ENCODE measurements at regions not wholly inside any gene's neighbourhood (a gene's known extent, or its start where the extent isn't known, plus 50 kb on each side); places are given as distances from the start of the nearest gene placed in this dataset.
A peak's percentile ranks its signal among the peaks of the same experiment; 100 is the strongest.
"Not testable (repeated sequence)": the region's sequence is repeated elsewhere in the genome, so short reads cannot be mapped to it uniquely, and the experiment has no call there.

DNA sequence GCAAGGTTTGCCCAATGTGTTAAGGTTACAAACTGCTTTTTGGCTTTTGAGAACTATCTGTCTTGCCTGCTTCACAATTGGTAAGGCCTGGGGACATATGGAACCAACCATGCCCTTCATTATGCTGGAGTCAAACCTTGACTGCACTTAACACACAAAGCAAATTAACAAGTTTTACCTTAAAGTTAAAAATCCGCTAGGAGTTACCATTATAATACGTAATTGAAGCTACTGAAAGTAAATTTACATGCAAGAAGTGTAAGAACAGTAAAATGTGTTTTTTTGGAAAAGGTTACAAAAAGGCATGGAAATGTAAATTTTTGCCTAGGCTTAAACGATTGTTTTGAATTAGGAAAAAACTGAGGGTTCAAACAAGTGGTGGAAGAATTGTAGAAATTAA, 69.7 kb downstream of the BMP15 start:
- Histone ChIP-seq H3K4ac (ENCODE audit: low read depth, low read length) (no peak overlapping the region), H3K4me1 (ENCODE audit: control insufficient read depth, low read depth, low read length) (no peaks in the 10 kb centered on the region), H4K8ac (ENCODE audit: low read depth, low read length) (no peak overlapping the region), H3K56ac (ENCODE audit: low read length) (no peak overlapping the region), H3K23ac (ENCODE audit: low read length) (no peak overlapping the region), H3K36me3 (ENCODE audit: control insufficient read depth, insufficient read depth, low read length) (no peaks in the 10 kb centered on the region), H2AK5ac (ENCODE audit: low read length) (no peak overlapping the region), H3K27ac (ENCODE audit: low read depth, low read length) (no peak overlapping the region), H3K4me2 (ENCODE audit: low read length) (no peak overlapping the region), H2BK15ac (replicated peaks; ENCODE audit: low read depth) (no peak overlapping the region), H3K79me1 (ENCODE audit: low read length) (no peaks in the 10 kb centered on the region), H2BK5ac (ENCODE audit: low read length) (no peak overlapping the region), H2BK120ac (ENCODE audit: low read depth, low read length) (no peak overlapping the region), H4K5ac (ENCODE audit: low read length) (no peak overlapping the region), H3K9ac (ENCODE audit: low read length) (no peak overlapping the region), H3K79me2 (ENCODE audit: control insufficient read depth, insufficient read depth, low read length) (no peaks in the 10 kb centered on the region), H3K18ac (ENCODE audit: low read length) (no peak overlapping the region), H3K27me3 (ENCODE audit: insufficient read depth, low read length, poor library complexity) (no peaks in the 10 kb centered on the region), H3K4me3 (ENCODE audit: low read length) (no peak overlapping the region)
- no CpG with 5 or more reads among the region's 3 CpGs for WGBS (ENCODE audit: extremely low coverage, insufficient coverage, low lambda C conversion rate)
- no peak for DNase-seq

DNA sequence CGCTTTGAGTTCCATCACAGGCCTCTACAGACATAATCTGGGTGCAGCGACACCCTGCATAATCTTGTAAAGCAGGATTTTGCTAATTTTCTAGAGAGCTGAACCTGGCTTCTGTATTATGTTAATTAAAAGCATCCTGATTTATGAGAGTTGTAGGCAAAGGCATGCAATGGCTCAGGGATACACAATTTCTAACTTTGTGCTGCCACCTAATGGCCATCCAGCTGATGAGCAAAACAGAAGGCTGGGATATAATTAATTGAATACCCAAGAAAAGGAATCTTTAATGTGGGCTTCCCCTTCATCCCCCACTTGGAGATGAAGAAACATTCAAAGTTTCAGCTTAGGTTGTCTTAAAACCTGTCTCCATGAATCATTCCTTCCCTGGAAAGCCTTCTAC, 78.1 kb downstream of the BMP15 start:
- Histone ChIP-seq H3K9ac (ENCODE audit: low read length) (no peak overlapping the region), H2BK120ac (ENCODE audit: low read depth, low read length) (no peak overlapping the region), H4K8ac (ENCODE audit: low read depth, low read length) (no peak overlapping the region), H3K56ac (ENCODE audit: low read length) (no peak overlapping the region), H3K4me1 (ENCODE audit: control insufficient read depth, low read depth, low read length) (no peaks in the 10 kb centered on the region), H2AK5ac (ENCODE audit: low read length) (no peak overlapping the region), H3K79me2 (ENCODE audit: control insufficient read depth, insufficient read depth, low read length) (no peaks in the 10 kb centered on the region), H4K5ac (ENCODE audit: low read length) (no peak overlapping the region), H2BK15ac (replicated peaks; ENCODE audit: low read depth) (no peak overlapping the region), H2BK5ac (ENCODE audit: low read length) (no peak overlapping the region), H3K23ac (ENCODE audit: low read length) (no peak overlapping the region), H3K27me3 (ENCODE audit: insufficient read depth, low read length, poor library complexity) (no peaks in the 10 kb centered on the region), H3K36me3 (ENCODE audit: control insufficient read depth, insufficient read depth, low read length) (no peaks in the 10 kb centered on the region), H3K27ac (ENCODE audit: low read depth, low read length) (no peak overlapping the region), H3K79me1 (ENCODE audit: low read length) (no peaks in the 10 kb centered on the region), H3K4ac (ENCODE audit: low read depth, low read length) (no peak overlapping the region), H3K4me3 (ENCODE audit: low read length) (no peak overlapping the region), H3K4me2 (ENCODE audit: low read length) (no peak overlapping the region), H3K18ac (ENCODE audit: low read length) (no peak overlapping the region)
- DNase-seq: peak; percentile 28
- no CpG with 5 or more reads among the region's 2 CpGs for WGBS (ENCODE audit: extremely low coverage, insufficient coverage, low lambda C conversion rate)

DNA sequence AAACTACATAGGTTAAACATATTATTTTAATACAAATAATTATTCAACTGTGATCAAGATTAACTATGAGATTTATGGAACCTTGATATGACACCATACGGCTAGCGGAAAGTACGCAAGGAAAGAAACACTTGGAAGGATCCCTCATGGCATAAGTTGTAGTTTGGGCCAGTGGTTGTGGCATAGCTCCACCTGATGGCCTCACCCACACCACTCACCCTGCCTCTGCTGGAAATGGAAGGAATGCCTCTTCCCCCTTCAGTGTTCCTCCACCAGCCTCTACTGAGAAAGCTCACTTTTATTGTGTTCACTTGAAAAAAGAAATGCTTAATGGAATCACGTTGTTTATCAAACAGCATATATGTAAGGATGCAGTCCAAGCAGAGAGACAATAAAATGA, 86.4 kb downstream of the BMP15 start:
- Histone ChIP-seq H2BK120ac (ENCODE audit: low read depth, low read length) (no peak overlapping the region), H2BK15ac (replicated peaks; ENCODE audit: low read depth) (no peak overlapping the region), H3K79me2 (ENCODE audit: control insufficient read depth, insufficient read depth, low read length) (no peaks in the 10 kb centered on the region), H4K5ac (ENCODE audit: low read length) (no peak overlapping the region), H3K18ac (ENCODE audit: low read length) (no peak overlapping the region), H3K9ac (ENCODE audit: low read length) (no peak overlapping the region), H3K4me2 (ENCODE audit: low read length) (no peak overlapping the region), H3K27ac (ENCODE audit: low read depth, low read length) (no peak overlapping the region), H3K56ac (ENCODE audit: low read length) (no peak overlapping the region), H3K27me3 (ENCODE audit: insufficient read depth, low read length, poor library complexity) (no peaks in the 10 kb centered on the region), H3K79me1 (ENCODE audit: low read length) (no peaks in the 10 kb centered on the region), H3K4me3 (ENCODE audit: low read length) (no peak overlapping the region), H2AK5ac (ENCODE audit: low read length) (no peak overlapping the region), H3K36me3 (ENCODE audit: control insufficient read depth, insufficient read depth, low read length) (no peaks in the 10 kb centered on the region), H3K23ac (ENCODE audit: low read length) (no peak overlapping the region), H4K8ac (ENCODE audit: low read depth, low read length) (no peak overlapping the region), H2BK5ac (ENCODE audit: low read length) (no peak overlapping the region), H3K4ac (ENCODE audit: low read depth, low read length) (no peak overlapping the region), H3K4me1 (ENCODE audit: control insufficient read depth, low read depth, low read length) (no peaks in the 10 kb centered on the region)
- no CpG with 5 or more reads among the region's 4 CpGs for WGBS (ENCODE audit: extremely low coverage, insufficient coverage, low lambda C conversion rate)
- DNase-seq: peak; percentile 37

DNA sequence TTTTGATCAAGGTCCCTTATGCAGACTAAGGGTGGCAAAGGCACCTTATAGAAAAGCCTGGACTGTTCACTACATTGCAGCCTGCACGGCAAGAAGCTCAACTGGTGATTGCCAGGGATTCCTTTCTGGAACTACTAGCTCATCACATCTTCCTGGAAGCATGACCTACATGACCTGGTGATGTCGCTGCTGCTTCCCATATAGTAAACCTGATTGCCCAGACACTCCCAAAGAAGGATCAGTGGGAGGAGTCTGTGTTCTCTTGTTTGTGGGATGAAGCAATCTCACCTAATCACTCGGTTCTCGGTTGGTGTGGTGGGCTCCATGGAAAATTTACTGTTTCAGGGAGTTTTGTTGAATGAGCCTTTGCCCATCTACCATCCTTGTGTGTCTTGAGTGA, 89.8 kb downstream of the BMP15 start:
- H2AK5ac ChIP-seq (ENCODE audit: low read length); H3K4me3 ChIP-seq (ENCODE audit: low read length); H3K36me3 ChIP-seq (ENCODE audit: control insufficient read depth, insufficient read depth, low read length); H4K5ac ChIP-seq (ENCODE audit: low read length); H3K18ac ChIP-seq (ENCODE audit: low read length); H3K23ac ChIP-seq (ENCODE audit: low read length); H3K56ac ChIP-seq (ENCODE audit: low read length); H3K79me1 ChIP-seq (ENCODE audit: low read length); H2BK5ac ChIP-seq (ENCODE audit: low read length); H3K4me2 ChIP-seq (ENCODE audit: low read length); H4K8ac ChIP-seq (ENCODE audit: low read depth, low read length); H3K27me3 ChIP-seq (ENCODE audit: insufficient read depth, low read length, poor library complexity); H3K4me1 ChIP-seq (ENCODE audit: control insufficient read depth, low read depth, low read length); H2BK15ac ChIP-seq (replicated peaks; ENCODE audit: low read depth); H2BK120ac ChIP-seq (ENCODE audit: low read depth, low read length); H3K4ac ChIP-seq (ENCODE audit: low read depth, low read length); H3K27ac ChIP-seq (ENCODE audit: low read depth, low read length); H3K9ac ChIP-seq (ENCODE audit: low read length); H3K79me2 ChIP-seq (ENCODE audit: control insufficient read depth, insufficient read depth, low read length); DNase-seq: not testable (repeated sequence)
- WGBS (ENCODE audit: extremely low coverage, insufficient coverage, low lambda C conversion rate): no CpG with 5 or more reads among the region's 4 CpGs

DNA sequence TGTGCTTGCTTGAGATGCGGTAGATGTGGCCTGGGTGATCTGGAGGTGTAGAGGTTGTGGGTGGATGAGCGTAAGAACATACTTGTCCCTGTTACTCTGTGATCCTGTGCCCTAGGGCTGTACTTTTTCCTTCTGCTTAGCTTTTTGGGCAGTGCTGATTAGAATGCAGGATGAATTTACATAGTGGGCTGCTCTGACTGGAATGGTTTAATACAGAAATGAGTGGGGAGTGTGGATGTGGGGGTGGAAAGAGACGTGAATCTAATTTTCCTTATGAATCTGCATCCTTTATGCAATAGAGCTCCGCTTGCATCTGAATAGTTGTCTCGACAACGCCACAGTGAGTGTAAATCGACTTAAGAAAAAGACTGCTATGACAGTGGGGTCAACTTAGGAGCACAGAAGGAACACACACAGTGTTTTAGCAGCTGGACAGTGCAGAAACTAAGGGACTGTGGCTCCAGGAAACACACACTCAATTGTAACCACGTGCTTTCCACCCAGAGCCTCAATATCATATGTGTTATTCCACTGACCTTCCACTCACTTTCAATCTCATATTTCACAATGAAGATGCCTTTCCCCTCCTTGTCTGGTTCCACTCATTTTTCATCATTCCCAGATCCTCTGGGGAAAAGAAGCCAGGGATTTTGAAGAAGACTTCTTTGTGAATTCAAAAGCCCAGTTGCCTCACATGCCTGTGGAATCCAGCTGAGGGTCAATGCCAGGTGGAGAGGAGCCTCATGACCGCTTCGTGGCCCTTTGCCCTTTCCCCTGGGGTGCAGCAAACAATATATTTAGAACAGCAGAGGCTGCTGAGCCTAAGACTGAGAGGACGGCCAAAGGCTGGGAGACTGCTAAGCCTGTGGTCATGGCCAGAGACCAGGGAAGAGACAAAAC, 91.4 kb downstream of the BMP15 start:
- not testable (repeated sequence) for H3K4ac ChIP-seq (ENCODE audit: low read depth, low read length); H2BK5ac ChIP-seq (ENCODE audit: low read length); H3K36me3 ChIP-seq (ENCODE audit: control insufficient read depth, insufficient read depth, low read length); H2BK15ac ChIP-seq (replicated peaks; ENCODE audit: low read depth); H3K56ac ChIP-seq (ENCODE audit: low read length); H2BK120ac ChIP-seq (ENCODE audit: low read depth, low read length); H3K4me1 ChIP-seq (ENCODE audit: control insufficient read depth, low read depth, low read length); H4K5ac ChIP-seq (ENCODE audit: low read length); H3K27ac ChIP-seq (ENCODE audit: low read depth, low read length); H4K8ac ChIP-seq (ENCODE audit: low read depth, low read length); H3K4me2 ChIP-seq (ENCODE audit: low read length); H2AK5ac ChIP-seq (ENCODE audit: low read length); DNase-seq; H3K79me2 ChIP-seq (ENCODE audit: control insufficient read depth, insufficient read depth, low read length); H3K18ac ChIP-seq (ENCODE audit: low read length); H3K9ac ChIP-seq (ENCODE audit: low read length); H3K23ac ChIP-seq (ENCODE audit: low read length); H3K27me3 ChIP-seq (ENCODE audit: insufficient read depth, low read length, poor library complexity); H3K4me3 ChIP-seq (ENCODE audit: low read length); H3K79me1 ChIP-seq (ENCODE audit: low read length)
- WGBS (ENCODE audit: extremely low coverage, insufficient coverage, low lambda C conversion rate): no CpG with 5 or more reads among the region's 11 CpGs

DNA sequence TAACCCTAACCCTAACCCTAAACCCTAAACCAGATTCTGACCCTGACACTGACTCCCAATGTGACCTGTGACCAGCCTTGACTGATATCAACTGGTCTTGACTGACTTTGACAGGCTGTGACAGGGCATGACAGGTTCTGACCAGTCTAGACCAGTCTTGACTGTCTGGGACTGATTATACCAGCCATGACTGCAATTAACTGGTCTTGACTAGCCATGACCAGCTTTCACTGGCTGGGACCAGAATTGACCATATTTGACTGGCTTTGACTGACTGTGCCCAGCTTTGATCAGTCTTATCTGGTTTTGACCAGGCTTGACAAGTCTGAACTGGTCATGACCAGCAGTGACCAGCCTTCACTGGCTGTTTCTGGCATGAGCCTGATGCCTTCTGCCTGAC, 95.5 kb downstream of the BMP15 start:
- H3K4me3 ChIP-seq (ENCODE audit: low read length): no peak overlapping the region
- no peak overlapping the region for H3K18ac ChIP-seq (ENCODE audit: low read length)
- H2BK5ac ChIP-seq (ENCODE audit: low read length): no peak overlapping the region
- H3K4ac ChIP-seq (ENCODE audit: low read depth, low read length): no peak overlapping the region
- H3K27ac ChIP-seq (ENCODE audit: low read depth, low read length): no peak overlapping the region
- no peaks in the 10 kb centered on the region for H3K27me3 ChIP-seq (ENCODE audit: insufficient read depth, low read length, poor library complexity)
- DNase-seq: peak; percentile 0
- H2AK5ac ChIP-seq (ENCODE audit: low read length): no peak overlapping the region
- no peak overlapping the region for H3K23ac ChIP-seq (ENCODE audit: low read length)
- no peaks in the 10 kb centered on the region for H3K36me3 ChIP-seq (ENCODE audit: control insufficient read depth, insufficient read depth, low read length)
- H3K56ac ChIP-seq (ENCODE audit: low read length): no peak overlapping the region
- H2BK15ac ChIP-seq (replicated peaks; ENCODE audit: low read depth): no peak overlapping the region
- no peak overlapping the region for H4K8ac ChIP-seq (ENCODE audit: low read depth, low read length)
- no peaks in the 10 kb centered on the region for H3K79me1 ChIP-seq (ENCODE audit: low read length)
- no peak overlapping the region for H4K5ac ChIP-seq (ENCODE audit: low read length)
- no peak overlapping the region for H2BK120ac ChIP-seq (ENCODE audit: low read depth, low read length)
- H3K79me2 ChIP-seq (ENCODE audit: control insufficient read depth, insufficient read depth, low read length): no peaks in the 10 kb centered on the region
- H3K4me1 ChIP-seq (ENCODE audit: control insufficient read depth, low read depth, low read length): no peaks in the 10 kb centered on the region
- H3K4me2 ChIP-seq (ENCODE audit: low read length): no peak overlapping the region
- H3K9ac ChIP-seq (ENCODE audit: low read length): no peak overlapping the region
